ENCODE measurements at regions not wholly inside any gene's neighbourhood (a gene's known extent, or its start where the extent isn't known, plus 50 kb on each side); places are given as distances from the start of the nearest gene placed in this dataset.

DNA sequence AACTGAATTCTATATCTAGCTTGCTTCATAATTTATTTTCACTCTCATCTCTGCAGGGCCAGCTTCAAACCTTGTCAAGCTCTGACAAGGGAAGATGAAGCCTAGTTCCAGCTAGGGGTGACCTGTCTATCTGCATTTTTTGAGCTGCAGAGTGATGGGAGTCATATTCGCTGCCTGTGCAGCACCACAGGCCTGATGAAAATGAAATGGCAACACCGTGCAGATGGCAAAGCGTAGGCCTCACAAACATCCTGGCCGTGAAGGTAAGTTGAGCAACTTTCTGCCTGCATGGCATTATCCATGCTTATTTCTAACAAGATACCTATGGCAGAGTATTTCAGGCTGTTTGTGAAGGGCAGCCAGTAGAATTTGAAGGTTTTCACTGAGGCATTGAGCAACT lies 86.4 kb upstream of the C1QTNF9B start:
- DNase-seq (ENCODE audit: low read depth, low spot score) = no peak

DNA sequence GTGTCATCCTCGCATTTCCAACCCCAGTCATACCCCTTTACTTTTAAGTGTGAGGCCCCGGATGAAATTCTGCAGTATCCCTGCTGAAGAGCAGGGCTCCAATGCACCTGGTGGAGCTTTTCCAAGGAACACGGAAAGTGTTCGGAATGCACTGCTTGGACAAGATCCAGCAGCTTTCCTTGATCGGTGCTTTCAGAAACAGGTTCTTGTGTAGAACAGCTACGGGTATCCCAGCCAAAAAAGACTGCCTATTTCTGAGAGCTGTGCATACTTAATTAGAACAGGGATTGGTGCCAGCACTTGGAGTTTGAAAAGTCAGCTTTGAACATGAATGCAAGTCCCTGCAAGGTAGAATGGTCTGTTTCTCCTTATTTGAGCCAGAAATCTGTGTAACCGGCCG lies 87.2 kb upstream of the C1QTNF9B start:
- peak; percentile 83 for DNase-seq (ENCODE audit: low read depth, low spot score)

DNA sequence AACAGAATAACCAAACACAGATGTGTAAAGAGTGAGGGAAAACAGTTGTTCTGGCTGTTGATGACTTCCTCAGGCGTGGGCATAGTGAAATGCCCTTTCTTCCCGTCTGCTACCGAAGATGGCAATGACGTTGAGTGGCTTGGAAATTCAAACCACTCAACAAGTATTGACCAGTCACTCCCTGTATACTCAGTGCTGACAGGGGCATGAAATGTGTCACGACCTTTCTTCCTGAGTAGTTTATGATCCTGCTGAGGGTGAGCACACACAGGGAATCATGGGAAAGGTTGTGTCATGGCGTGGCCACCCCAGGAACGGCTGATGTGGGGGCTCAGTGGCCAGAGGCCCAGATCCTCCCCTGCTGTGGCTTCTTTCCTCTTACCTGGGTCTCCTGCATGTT lies 87.8 kb upstream of the C1QTNF9B start:
- no peak for DNase-seq (ENCODE audit: low read depth, low spot score)

DNA sequence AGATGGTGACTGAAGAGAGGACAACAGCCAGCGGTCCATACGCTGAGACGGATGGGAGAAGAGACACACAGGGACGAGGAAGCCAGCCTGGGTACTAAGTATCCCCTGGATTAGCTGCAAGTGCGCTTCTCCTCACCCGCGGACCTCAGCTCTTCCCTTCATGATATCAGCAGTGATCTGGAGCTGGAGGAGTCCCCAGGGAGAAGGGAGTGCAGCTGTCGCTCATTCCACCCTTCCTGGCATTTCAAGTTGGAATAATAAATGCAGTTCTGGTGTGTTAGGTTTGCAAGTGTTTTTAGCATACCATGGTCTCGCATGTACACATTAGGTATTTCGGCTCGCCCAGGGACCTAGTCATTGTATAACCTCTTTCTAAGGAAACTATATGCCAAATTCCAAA lies 88.5 kb upstream of the C1QTNF9B start:
- no peak for DNase-seq (ENCODE audit: low read depth, low spot score)

GRCh38 chr13:23986619-23987018 lies 89.3 kb upstream of the C1QTNF9B start:
- peak; percentile 56 for DNase-seq (ENCODE audit: low read depth, low spot score)

DNA sequence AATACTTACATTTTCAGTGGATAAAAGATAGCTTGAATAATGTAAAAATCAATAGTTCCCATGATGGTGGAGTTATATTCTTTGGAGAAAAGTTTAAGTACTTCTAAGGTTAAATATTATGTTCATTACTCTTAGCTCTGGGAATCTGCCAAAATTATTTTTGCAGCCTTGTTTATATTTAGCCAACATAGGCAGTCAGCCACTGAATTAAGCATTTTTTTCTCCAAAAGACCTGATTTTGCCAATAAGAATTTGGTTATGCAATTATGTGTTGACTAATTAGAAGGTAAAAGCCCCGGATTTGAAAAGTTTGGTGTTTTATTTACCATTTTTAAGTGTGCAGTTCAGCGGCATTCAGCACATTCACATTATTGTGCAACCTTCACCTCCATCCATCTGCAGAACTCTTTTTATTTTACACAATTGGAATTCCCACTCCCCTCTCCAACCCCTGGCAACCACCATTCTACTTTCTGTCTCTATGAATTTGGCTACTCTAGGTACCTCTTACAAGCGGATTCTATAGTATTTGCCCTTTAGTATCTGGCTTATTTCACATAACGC lies 90.1 kb upstream of the C1QTNF9B start:
- no peak for DNase-seq (ENCODE audit: low read depth, low spot score)

DNA sequence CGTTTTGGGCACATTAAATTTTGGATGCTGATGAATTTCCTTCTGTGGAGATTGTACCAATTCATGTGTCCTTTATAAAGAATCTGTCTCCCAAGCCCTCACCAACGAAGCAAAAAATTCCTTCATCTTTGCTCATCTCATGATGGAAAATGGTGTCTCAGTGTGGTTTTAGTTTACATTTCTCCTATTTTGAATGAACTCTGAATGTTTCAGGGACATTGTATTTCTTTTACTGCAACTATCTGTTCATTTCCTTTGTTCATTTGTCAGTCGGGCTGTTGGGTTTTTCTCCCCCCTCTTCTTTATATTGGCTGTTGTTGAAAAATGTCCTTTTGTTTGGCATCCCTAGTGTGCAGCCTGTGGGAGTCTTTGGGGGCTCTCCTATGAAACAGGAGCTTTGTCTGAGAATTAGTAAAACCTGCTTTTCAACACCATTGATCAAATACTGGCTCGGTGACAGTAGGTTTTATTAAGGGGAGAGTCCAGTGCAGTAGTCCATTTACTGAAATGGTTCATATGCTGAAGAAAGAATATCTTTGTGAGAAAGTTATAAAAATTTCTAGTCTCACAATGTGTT lies 91.3 kb upstream of the C1QTNF9B start:
- DNase-seq (ENCODE audit: low read depth, low spot score) = no peak

DNA sequence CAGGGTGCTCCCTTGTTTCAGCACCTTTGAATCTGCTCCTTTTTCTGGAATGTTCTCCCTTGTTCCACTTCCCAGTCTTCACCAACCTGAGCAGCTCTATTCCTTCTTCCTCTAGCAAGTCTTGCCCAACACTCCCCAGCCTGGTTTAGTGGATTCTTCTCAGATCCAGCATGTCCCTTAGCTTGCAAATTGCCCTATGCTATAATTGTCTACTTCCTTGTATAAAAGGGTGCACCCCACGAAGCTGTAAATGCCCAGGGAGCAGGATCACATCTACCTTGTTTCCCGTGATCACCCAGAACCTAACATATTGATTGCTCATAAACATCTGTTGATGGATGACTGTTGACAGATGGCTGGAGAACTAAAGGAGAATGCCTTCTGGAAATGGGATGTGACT lies 93.2 kb upstream of the C1QTNF9B start:
- DNase-seq (ENCODE audit: low read depth, low spot score) = no peak

DNA sequence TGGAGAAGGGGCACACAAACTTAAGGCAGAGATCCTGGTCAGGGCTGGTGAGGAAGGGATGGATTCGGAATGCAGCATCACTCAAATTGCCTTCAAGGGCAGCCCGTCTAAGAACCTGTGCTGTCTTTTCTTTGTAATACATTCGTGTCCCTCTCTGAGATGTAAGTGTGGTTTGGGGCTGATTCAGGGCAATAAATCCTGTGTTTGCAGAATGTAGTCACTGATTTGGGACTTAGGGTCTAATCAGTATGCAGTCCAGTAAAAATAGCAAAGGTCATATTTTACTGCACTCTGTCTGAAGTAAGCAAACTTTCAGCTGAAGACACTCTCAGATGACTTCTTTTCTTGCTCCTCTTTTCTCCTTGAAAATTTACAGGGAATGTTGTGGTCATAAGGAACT lies 93.8 kb upstream of the C1QTNF9B start:
- no peak for DNase-seq (ENCODE audit: low read depth, low spot score)

DNA sequence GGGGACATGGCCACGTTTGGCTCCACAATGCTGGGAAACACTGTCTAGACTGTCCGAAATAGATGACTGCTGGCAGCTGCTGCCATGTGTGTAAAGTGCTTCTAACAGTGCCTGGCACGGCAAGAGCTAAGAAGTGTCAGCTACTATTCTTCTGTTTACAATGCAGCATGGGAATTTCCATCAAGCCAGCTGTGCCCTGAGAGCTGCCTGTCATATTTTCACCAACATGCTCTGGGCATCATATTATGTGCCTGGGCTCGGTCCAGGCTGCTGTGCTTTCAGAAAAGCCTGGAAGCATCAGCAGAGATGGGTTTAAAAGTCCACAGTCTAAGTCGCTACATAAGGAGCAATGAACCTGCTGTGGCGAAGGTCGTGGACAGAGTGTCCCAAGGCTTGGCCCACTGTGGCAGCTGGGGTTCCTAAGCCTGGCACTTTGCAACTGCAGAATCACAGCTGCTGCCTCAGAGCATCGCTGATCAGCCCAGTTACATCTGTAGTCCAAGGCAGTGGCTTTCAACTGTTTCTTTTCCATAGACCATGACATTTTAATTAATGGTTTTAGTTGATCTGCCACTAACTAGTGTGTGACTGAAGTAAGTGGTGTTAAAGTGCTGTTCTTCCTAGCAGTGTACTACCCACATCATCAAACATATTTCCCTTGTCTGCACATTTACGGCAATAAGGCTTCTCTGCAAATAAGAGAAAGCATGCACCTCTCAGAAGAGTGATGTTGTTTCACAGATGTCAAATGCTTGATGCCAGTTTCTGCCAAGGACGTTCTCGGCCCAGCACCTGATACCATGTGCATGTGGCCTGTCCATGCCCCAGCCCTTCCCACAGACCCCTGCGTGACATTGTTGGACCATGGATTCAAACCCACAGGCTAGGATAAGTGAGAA lies 95.7 kb upstream of the C1QTNF9B start:
- no peak for DNase-seq (ENCODE audit: low read depth, low spot score)

DNA sequence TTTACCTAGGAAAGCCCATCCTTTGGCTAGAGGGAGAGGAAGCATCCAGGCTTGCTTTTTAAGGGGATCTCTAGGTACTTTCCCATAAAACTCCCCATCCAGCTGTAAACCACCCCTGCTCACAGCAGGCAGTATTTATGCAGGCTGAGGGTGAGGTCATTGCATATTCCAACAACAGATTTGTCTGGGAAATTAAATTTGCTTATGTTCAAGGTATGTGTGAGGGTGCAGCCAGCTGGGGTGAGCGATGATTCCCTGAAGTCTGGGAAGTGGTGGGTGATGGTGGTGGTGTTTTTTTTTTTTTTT lies 96.3 kb upstream of the C1QTNF9B start:
- no peak for DNase-seq (ENCODE audit: low read depth, low spot score)

GRCh38 chr13:23995283-23996073 lies 98.2 kb upstream of the C1QTNF9B start:
- DNase-seq (ENCODE audit: low read depth, low spot score) = no peak

GRCh38 chr13:23996456-23996855 lies 99.2 kb upstream of the C1QTNF9B start:
- DNase-seq (ENCODE audit: low read depth, low spot score) = no peak

- no peak for DNase-seq (ENCODE audit: low read depth, low spot score)
These were observed 102.1 kb upstream of the C1QTNF9B start for GRCh38 chr13:23999424-23999823.

DNA sequence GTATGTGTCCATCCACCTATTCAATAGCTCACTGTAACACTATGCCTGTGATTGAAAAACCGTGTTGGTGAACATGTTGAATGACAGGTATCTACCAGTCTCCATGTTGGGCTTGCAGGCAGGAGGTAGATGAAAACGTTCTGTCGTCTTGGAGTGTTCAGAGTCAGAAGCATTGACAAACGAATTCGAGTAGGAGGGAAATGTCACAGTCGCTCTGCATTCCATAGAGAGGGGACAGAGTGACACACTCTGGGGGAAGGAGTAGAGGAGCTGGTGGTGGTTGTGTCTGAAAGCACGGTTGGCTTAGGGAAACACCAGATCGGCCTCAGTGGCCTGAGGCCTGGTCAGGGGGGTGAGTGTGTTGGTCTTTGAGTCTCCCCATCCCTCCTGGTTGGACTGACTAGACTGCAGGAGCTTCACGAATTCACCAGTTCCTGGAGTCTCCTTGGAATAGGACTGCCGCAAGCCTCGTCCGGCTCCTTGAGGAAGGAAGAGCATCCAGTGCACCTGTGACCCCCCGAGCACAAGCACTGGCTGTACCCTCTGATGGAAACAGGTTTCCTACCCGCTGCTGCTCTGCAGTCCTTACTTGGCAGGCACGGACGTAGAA lies 105.0 kb upstream of the C1QTNF9B start:
- no peak for DNase-seq (ENCODE audit: low read depth, low spot score)

DNA sequence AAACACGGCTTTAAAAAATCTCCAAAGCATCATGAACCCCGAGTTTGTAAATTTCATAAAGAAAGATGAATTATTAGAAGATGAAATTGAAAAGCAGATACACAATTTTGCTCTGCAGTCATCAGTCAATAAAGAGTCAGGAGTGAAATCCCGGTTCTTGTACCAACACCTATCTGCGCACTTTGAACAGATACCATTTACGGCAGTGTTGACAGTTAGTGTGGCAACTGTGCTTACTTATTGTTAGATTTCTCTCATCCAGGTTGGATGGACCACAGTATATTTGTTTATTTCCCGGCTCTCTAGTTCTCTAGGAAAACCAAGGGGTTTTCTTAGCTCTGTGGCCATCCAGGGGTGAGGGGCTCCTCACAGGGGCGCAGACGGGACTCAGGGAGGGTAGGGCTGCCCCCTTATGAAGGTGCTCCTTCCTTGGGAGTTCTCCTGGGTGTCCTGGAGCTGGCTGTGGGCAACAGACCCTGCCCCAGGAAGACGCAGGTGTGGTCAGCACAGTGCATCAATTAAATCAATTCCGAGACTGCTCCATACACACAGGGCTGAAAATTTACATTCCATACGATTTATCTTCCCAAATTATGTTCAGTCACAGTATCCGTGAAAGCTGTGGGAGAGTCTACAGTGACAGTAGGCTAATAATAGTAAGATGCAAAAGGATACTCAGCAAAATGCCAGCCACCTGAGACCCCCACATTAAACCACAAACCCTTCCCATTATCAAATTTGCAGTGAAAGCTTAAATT lies 107.0 kb upstream of the C1QTNF9B start:
- no peak for DNase-seq (ENCODE audit: low read depth, low spot score)

DNA sequence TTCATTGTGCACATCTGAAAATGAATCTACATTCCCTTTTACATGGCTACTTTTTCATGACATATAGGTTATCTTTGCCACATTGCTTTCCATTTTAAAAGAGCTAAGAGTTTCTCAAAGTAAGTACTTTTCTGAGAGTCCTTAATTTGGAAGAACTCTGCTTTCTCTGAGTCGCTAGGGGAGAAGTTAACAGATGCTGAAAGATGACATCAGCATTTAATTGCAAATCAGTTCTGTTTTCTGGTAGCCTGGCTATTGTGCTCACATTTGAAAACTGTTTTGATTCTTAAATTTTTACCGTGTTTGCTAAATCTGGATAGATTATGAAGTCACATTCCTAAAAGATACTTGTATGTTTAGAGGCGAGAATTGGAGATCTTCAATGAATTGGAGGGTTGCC lies 107.7 kb upstream of the C1QTNF9B start:
- no peak for DNase-seq (ENCODE audit: low read depth, low spot score)

DNA sequence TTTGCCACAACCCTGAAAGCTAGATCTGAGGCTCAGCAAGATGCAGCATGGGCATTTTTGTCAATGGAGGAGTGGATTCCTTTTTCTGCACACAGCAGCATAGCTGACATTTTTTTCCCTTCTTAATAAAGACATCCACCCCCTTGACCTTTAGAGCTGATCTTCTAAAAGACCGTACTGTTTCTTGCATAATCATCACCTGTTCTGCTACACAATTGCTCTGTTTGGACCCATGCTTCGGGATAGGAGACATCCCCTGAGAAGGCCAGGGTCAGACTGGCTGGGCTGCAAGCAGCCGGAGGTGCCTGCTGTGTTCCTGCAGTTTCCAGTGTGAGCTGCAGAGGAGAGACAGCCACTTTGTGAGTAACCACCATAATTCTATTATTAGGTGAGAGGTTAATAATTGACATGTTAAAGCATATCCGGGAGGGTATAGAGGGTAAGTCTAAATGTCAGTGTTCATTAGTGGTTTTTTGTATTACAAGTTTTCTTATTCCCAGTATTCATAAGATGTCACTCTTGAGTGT lies 108.5 kb upstream of the C1QTNF9B start:
- peak; percentile 15 for DNase-seq (ENCODE audit: low read depth, low spot score)

GRCh38 chr13:24006520-24007248 lies 109.4 kb upstream of the C1QTNF9B start:
- no peak for DNase-seq (ENCODE audit: low read depth, low spot score)

DNA sequence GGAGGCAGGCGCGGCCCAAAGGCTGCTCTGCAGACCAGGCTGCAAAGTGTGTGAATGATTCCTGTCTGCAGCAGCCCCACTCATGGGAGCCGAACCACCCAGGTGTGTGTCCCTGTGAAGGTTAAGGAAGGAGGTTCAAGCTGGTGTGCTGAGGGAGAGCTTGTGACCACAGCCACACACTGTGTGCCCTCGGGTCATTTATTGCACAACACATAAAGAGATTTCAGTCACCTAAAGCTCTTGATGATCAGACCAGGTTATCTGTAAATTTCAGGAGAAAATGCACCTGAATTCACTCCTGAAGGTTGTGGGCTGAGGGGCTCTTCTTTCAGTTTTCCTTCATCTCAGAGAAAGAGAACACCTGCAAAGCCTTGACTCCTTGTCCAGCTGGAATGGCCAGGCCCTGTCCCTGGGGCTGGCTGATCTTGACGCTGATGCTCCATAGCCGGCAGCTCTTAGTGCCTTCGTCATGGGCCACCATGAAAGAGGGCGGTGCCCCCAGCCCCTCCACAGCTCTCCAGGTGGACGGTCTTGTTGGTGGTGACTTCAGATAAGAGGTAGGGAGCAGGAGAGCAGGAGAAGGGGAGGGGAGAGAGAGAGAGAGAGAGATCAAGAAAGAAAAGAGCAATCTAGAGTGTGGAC lies 110.8 kb upstream of the C1QTNF9B start:
- DNase-seq (ENCODE audit: low read depth, low spot score) = no peak
